Stomach (tissue), 4 donors: ENCODE measurements at regions not wholly inside any gene's neighbourhood (a gene's known extent, or its start where the extent isn't known, plus 50 kb on each side); places are given as distances from the start of the nearest gene placed in this dataset.

Source experiments
- POLR2A ChIP-seq, 4 donors: fragments of 450-650 bp; IDR thresholded peaks; one replicate each; pipeline ENCODE4 v1.6.1; 2016; ENCODE audit warnings: antibody characterized with exemption in 4 of 4, control low read depth in 2 of 4, mild to moderate bottlenecking in 1 of 4, moderate library complexity in 1 of 4
- TF ChIP-seq, protein P1 (sequence below), 7 experiments: fragments of 450-650 bp in 4 of 7; fragments of 200-600 bp in 3 of 7; sonication (generic) in 3 of 7; IDR thresholded peaks; one replicate each; pipeline ENCODE4 v1.5.1; 2016 to 2019; ENCODE audit warnings: antibody characterized with exemption in 7 of 7, control low read depth in 2 of 7, mild to moderate bottlenecking in 1 of 7

DNA sequence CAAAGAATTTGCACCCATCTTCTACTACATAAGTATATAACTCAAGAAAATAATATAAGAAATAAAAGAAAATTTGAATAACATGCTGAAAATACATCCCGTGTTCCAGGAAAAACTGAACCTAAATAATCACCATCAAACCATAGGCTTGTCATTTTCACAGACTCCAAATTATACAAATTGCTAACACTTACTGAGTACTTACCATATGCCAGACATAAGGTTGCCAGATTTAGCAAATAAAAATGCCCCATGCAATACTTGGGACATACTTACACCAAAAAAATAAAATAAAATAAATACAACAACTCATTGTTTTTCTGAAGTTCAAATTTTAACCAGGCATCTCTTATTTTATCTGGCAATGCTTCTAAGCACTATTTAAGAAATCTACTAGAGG is 760.4 kb upstream of the SEMA6D start:
- TF ChIP-seq POLR2A (IDR thresholded peaks at IDR 0.05), result no peak
- TF ChIP-seq, protein P1, sequence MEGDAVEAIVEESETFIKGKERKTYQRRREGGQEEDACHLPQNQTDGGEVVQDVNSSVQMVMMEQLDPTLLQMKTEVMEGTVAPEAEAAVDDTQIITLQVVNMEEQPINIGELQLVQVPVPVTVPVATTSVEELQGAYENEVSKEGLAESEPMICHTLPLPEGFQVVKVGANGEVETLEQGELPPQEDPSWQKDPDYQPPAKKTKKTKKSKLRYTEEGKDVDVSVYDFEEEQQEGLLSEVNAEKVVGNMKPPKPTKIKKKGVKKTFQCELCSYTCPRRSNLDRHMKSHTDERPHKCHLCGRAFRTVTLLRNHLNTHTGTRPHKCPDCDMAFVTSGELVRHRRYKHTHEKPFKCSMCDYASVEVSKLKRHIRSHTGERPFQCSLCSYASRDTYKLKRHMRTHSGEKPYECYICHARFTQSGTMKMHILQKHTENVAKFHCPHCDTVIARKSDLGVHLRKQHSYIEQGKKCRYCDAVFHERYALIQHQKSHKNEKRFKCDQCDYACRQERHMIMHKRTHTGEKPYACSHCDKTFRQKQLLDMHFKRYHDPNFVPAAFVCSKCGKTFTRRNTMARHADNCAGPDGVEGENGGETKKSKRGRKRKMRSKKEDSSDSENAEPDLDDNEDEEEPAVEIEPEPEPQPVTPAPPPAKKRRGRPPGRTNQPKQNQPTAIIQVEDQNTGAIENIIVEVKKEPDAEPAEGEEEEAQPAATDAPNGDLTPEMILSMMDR (IDR thresholded peaks at IDR 0.05), result no peak
